ENCODE measurements at regions not wholly inside any gene's neighbourhood (a gene's known extent, or its start where the extent isn't known, plus 50 kb on each side); places are given as distances from the start of the nearest gene placed in this dataset.

DNA sequence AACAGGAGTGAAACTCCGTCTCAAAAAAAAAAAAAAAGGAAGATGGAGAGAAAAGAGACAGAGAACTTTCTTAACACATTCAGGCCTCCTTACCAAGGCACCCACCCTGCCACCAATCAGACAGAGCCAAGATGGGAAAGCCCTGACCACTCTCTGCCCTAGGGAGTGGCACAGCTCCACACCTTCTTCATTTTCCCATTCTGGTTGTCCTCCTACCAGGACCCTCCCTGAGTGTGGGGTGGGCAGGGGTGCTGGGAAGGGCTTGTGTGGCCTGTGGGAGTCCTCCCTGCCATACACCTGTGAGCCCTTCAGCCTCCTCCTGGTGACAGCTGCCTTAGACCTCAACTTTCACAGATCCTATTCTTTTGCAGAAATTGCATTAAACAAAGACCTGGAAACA, 513.6 kb downstream of the BCL11B start:
- TF ChIP-seq ZNF274 (IDR thresholded peaks at IDR 0.05; ENCODE audit: low read depth, low read length) (no peak), YY1 (IDR thresholded peaks at IDR 0.05; ENCODE audit: insufficient read depth, insufficient read length) (no peak), SUZ12 (IDR thresholded peaks at IDR 0.05; ENCODE audit: extremely low read depth, insufficient read depth, insufficient read length) (no peak)
